Tibial nerve (tissue), 4 donors: ENCODE measurements at regions not wholly inside any gene's neighbourhood (a gene's known extent, or its start where the extent isn't known, plus 50 kb on each side); places are given as distances from the start of the nearest gene placed in this dataset.

Experiments used
- DNase-seq, 2 donors: peaks; one replicate each; pipeline ENCODE4 v3.0.0-alpha.2; 2019; ENCODE audit warnings: low spot score in 2 of 2
- H3K27ac ChIP-seq, 4 donors: fragments of 200-600 bp; sonication (generic) in 3 of 4; one replicate each; pipeline ENCODE4 v1.5.1; 2017 to 2019; ENCODE audit warnings: mild to moderate bottlenecking in 1 of 4
- H3K27me3 ChIP-seq, 2 donors: fragments of 200-600 bp; sonication (generic) in 1 of 2; one replicate each; pipeline versions ENCODE4 v1.5.1 to v1.6.0; 2017 to 2019
- H3K36me3 ChIP-seq, 3 donors: fragments of 200-600 bp; sonication (generic); one replicate each; pipeline ENCODE4 v1.5.1; 2018 to 2019
- H3K4me1 ChIP-seq, 4 donors: fragments of 200-600 bp; sonication (generic) in 3 of 4; one replicate each; pipeline ENCODE4 v1.5.1; 2017 to 2019
- H3K4me3 ChIP-seq, 4 donors: fragments of 200-600 bp; sonication (generic) in 3 of 4; one replicate each; pipeline ENCODE4 v1.5.1; 2017 to 2019; ENCODE audit warnings: mild to moderate bottlenecking in 1 of 4, moderate library complexity in 1 of 4
- H3K9me3 ChIP-seq, 4 donors: fragments of 200-600 bp; sonication (generic) in 3 of 4; one replicate each; pipeline ENCODE4 v1.5.1; 2017 to 2019
- CTCF ChIP-seq, 5 experiments: fragments of 200-600 bp in 3 of 5; fragments of 450-650 bp in 2 of 5; sonication (generic) in 3 of 5; IDR thresholded peaks; one replicate each; pipeline ENCODE4 v1.5.1; 2016 to 2019; ENCODE audit warnings: antibody characterized with exemption in 5 of 5, mild to moderate bottlenecking in 3 of 5, moderate library complexity in 2 of 5
- EP300 ChIP-seq, 2 donors: sonication (generic); formaldehyde crosslinking; IDR thresholded peaks; one replicate each; pipeline ENCODE4 v1.6.1; 2017; ENCODE audit warnings: antibody characterized with exemption in 2 of 2, mild to moderate bottlenecking in 1 of 2
- POLR2A ChIP-seq, 2 donors: fragments of 450-650 bp; IDR thresholded peaks; one replicate each; pipeline ENCODE4 v1.6.1; 2017; ENCODE audit warnings: antibody characterized with exemption in 2 of 2, mild to moderate bottlenecking in 2 of 2, moderate library complexity in 2 of 2
- WGBS, 2 donors: methylation state at CpG; one replicate each; pipeline ENCODE4 v1.1.5; 2018; 5-methylcytosine and 5-hydroxymethylcytosine counted together

- Histone ChIP-seq H3K9me3 (no peaks in the 10 kb centered on the region), H3K27me3 (no peaks in the 10 kb centered on the region), H3K27ac (no peak overlapping the region), H3K36me3 (no peaks in the 10 kb centered on the region), H3K4me3 (no peak overlapping the region), H3K4me1 (no peaks in the 10 kb centered on the region)
- DNase-seq = no peak
- 35 to 37% methylated on average over 8 of the region's 8 CpGs for WGBS, 2 donors
- no peak for TF ChIP-seq POLR2A (IDR thresholded peaks at IDR 0.05)
- TF ChIP-seq EP300 (IDR thresholded peaks at IDR 0.05) = no peak
- no peak for TF ChIP-seq CTCF (IDR thresholded peaks at IDR 0.05)
Observed at GRCh38 chr16:19948186-19949104, 63.8 kb upstream of the GPRC5B start.

- H3K4me1 ChIP-seq = no peaks in the 10 kb centered on the region
- WGBS, 2 donors = 75 to 93% methylated on average over 1 of the region's 1 CpG
- no peak overlapping the region for H3K4me3 ChIP-seq
- no peaks in the 10 kb centered on the region for H3K27me3 ChIP-seq
- no peaks in the 10 kb centered on the region for H3K9me3 ChIP-seq
- DNase-seq = no peak
- H3K36me3 ChIP-seq = no peaks in the 10 kb centered on the region
- TF ChIP-seq POLR2A (IDR thresholded peaks at IDR 0.05) (no peak), EP300 (IDR thresholded peaks at IDR 0.05) (no peak), CTCF (IDR thresholded peaks at IDR 0.05) (no peak)
- H3K27ac ChIP-seq = no peak overlapping the region
Observed at GRCh38 chr16:19945934-19946333, 61.3 kb upstream of the GPRC5B start.

- H3K4me3 ChIP-seq = no peak overlapping the region
- no peaks in the 10 kb centered on the region for H3K4me1 ChIP-seq
- H3K27me3 ChIP-seq = no peaks in the 10 kb centered on the region
- H3K36me3 ChIP-seq = no peaks in the 10 kb centered on the region
- TF ChIP-seq POLR2A (IDR thresholded peaks at IDR 0.05) = no peak
- TF ChIP-seq CTCF (IDR thresholded peaks at IDR 0.05) = no peak
- no peak for TF ChIP-seq EP300 (IDR thresholded peaks at IDR 0.05)
- WGBS, 2 donors = 43 to 67% methylated on average over 6 of the region's 6 CpGs
- H3K27ac ChIP-seq = no peak overlapping the region
- H3K9me3 ChIP-seq = no peaks in the 10 kb centered on the region
- no peak for DNase-seq
Observed at GRCh38 chr16:19940195-19940594, 55.5 kb upstream of the GPRC5B start.

GRCh38 chr16:19939553-19939952 lies 54.9 kb upstream of the GPRC5B start:
- 64 to 69% methylated on average over 5 of the region's 5 CpGs for WGBS, 2 donors
- no peak for DNase-seq
- Histone ChIP-seq H3K4me1 (no peaks in the 10 kb centered on the region), H3K27ac (no peak overlapping the region), H3K27me3 (no peaks in the 10 kb centered on the region), H3K9me3 (no peaks in the 10 kb centered on the region), H3K4me3 (no peak overlapping the region), H3K36me3 (no peaks in the 10 kb centered on the region)
- TF ChIP-seq CTCF (IDR thresholded peaks at IDR 0.05) (no peak), POLR2A (IDR thresholded peaks at IDR 0.05) (no peak), EP300 (IDR thresholded peaks at IDR 0.05) (no peak)

- no peak overlapping the region for H3K27ac ChIP-seq
- WGBS, 2 donors = 73 to 78% methylated on average over 3 of the region's 3 CpGs
- H3K9me3 ChIP-seq = no peaks in the 10 kb centered on the region
- no peaks in the 10 kb centered on the region for H3K36me3 ChIP-seq
- TF ChIP-seq CTCF (IDR thresholded peaks at IDR 0.05) = no peak
- TF ChIP-seq POLR2A (IDR thresholded peaks at IDR 0.05) = no peak
- no peak for TF ChIP-seq EP300 (IDR thresholded peaks at IDR 0.05)
- no peak for DNase-seq
- no peaks in the 10 kb centered on the region for H3K4me1 ChIP-seq
- no peaks in the 10 kb centered on the region for H3K27me3 ChIP-seq
- no peak overlapping the region for H3K4me3 ChIP-seq
Observed at GRCh38 chr16:19938536-19938935, 53.9 kb upstream of the GPRC5B start.
